IPS-18a (cell line): ENCODE measurements at regions not wholly inside any gene's neighbourhood (a gene's known extent, or its start where the extent isn't known, plus 50 kb on each side); places are given as distances from the start of the nearest gene placed in this dataset.
"Not testable (repeated sequence)": the region's sequence is repeated elsewhere in the genome, so short reads cannot be mapped to it uniquely, and the experiment has no call there.

Experiments
- H3K27ac ChIP-seq: one replicate; pipeline ENCODE4 v1.5.1; 2013; ENCODE audit warnings: low read length
- H3K27me3 ChIP-seq: one replicate; pipeline ENCODE4 v1.6.1; 2013; ENCODE audit warnings: mild to moderate bottlenecking, low read length; ENCODE audit not compliant: control insufficient read depth, insufficient read depth
- H3K36me3 ChIP-seq: one replicate; pipeline ENCODE4 v1.6.1; 2013; ENCODE audit warnings: low read depth, low read length; ENCODE audit not compliant: control insufficient read depth
- H3K4me1 ChIP-seq: one replicate; pipeline ENCODE4 v1.6.1; 2013; ENCODE audit warnings: low read depth, low read length; ENCODE audit not compliant: control insufficient read depth
- H3K4me3 ChIP-seq: one replicate; pipeline ENCODE4 v1.5.1; 2013; ENCODE audit warnings: low read length
- H3K9ac ChIP-seq: one replicate; pipeline ENCODE4 v1.6.1; 2013; ENCODE audit warnings: mild to moderate bottlenecking, low read length, moderate library complexity
- H3K9me3 ChIP-seq: one replicate; pipeline ENCODE4 v1.6.1; 2013; ENCODE audit warnings: low read depth, low read length; ENCODE audit not compliant: control insufficient read depth

GRCh38 chr22:47355776-47356510 lies 593.5 kb downstream of the TBC1D22A start:
- Histone ChIP-seq H3K4me1 (no peaks in the 10 kb centered on the region), H3K36me3 (no peaks in the 10 kb centered on the region), H3K27ac (no peak overlapping the region), H3K9ac (no peak overlapping the region), H3K27me3 (no peaks in the 10 kb centered on the region), H3K4me3 (no peak overlapping the region), H3K9me3 (peaks cover 75% of the 10 kb centered on the region)

GRCh38 chr22:47355388-47355725 lies 592.9 kb downstream of the TBC1D22A start:
- no peak overlapping the region for H3K9ac ChIP-seq
- H3K27me3 ChIP-seq = no peaks in the 10 kb centered on the region
- H3K4me3 ChIP-seq = no peak overlapping the region
- no peak overlapping the region for H3K27ac ChIP-seq
- no peaks in the 10 kb centered on the region for H3K36me3 ChIP-seq
- no peaks in the 10 kb centered on the region for H3K4me1 ChIP-seq
- H3K9me3 ChIP-seq = peaks cover 69% of the 10 kb centered on the region

GRCh38 chr22:47354668-47355387 lies 592.4 kb downstream of the TBC1D22A start:
- H3K4me3 ChIP-seq = no peak overlapping the region
- no peaks in the 10 kb centered on the region for H3K4me1 ChIP-seq
- no peak overlapping the region for H3K9ac ChIP-seq
- peaks cover 64% of the 10 kb centered on the region for H3K9me3 ChIP-seq
- H3K27ac ChIP-seq = no peak overlapping the region
- H3K27me3 ChIP-seq = no peaks in the 10 kb centered on the region
- no peaks in the 10 kb centered on the region for H3K36me3 ChIP-seq

GRCh38 chr22:47352920-47353700 lies 590.7 kb downstream of the TBC1D22A start:
- Histone ChIP-seq H3K36me3 (no peaks in the 10 kb centered on the region), H3K9ac (no peak overlapping the region), H3K27ac (no peak overlapping the region), H3K9me3 (peaks cover 50% of the 10 kb centered on the region), H3K4me3 (no peak overlapping the region), H3K27me3 (no peaks in the 10 kb centered on the region), H3K4me1 (no peaks in the 10 kb centered on the region)

GRCh38 chr22:47351836-47352579 lies 589.6 kb downstream of the TBC1D22A start:
- Histone ChIP-seq H3K27me3 (no peaks in the 10 kb centered on the region), H3K4me1 (no peaks in the 10 kb centered on the region), H3K27ac (no peak overlapping the region), H3K4me3 (no peak overlapping the region), H3K9me3 (peaks cover 39% of the 10 kb centered on the region), H3K9ac (no peak overlapping the region), H3K36me3 (no peaks in the 10 kb centered on the region)

- H3K27ac ChIP-seq, H3K9ac ChIP-seq, H3K27me3 ChIP-seq, H3K4me1 ChIP-seq, H3K4me3 ChIP-seq, H3K36me3 ChIP-seq: not testable (repeated sequence)
- peaks cover 33% of the 10 kb centered on the region for H3K9me3 ChIP-seq
Observed at GRCh38 chr22:47346287-47346686, 583.8 kb downstream of the TBC1D22A start.

- Histone ChIP-seq H3K9ac (no peak overlapping the region), H3K4me1 (no peaks in the 10 kb centered on the region)
Observed at GRCh38 chr22:47345025-47345424, 582.6 kb downstream of the TBC1D22A start.

GRCh38 chr22:47344414-47344813 lies 582.0 kb downstream of the TBC1D22A start:
- no peak overlapping the region for H3K27ac ChIP-seq
- H3K36me3 ChIP-seq = no peaks in the 10 kb centered on the region
- H3K4me3 ChIP-seq = no peak overlapping the region
- H3K27me3 ChIP-seq = no peaks in the 10 kb centered on the region
- no peaks in the 10 kb centered on the region for H3K4me1 ChIP-seq
- H3K9me3 ChIP-seq = peaks cover 47% of the 10 kb centered on the region
- no peak overlapping the region for H3K9ac ChIP-seq

More at GRCh38 chr22:47345025-47345424, 582.6 kb downstream of the TBC1D22A start:
- Histone ChIP-seq H3K27me3 (no peaks in the 10 kb centered on the region), H3K36me3 (no peaks in the 10 kb centered on the region), H3K9me3 (peaks cover 45% of the 10 kb centered on the region), H3K4me3 (no peak overlapping the region), H3K27ac (no peak overlapping the region)

GRCh38 chr22:47343611-47344010 lies 581.2 kb downstream of the TBC1D22A start:
- no peaks in the 10 kb centered on the region for H3K27me3 ChIP-seq
- H3K27ac ChIP-seq = no peak overlapping the region
- H3K9me3 ChIP-seq = peaks cover 51% of the 10 kb centered on the region
- H3K9ac ChIP-seq = no peak overlapping the region
- H3K4me3 ChIP-seq = no peak overlapping the region
- H3K36me3 ChIP-seq = no peaks in the 10 kb centered on the region
- H3K4me1 ChIP-seq = no peaks in the 10 kb centered on the region

- no peaks in the 10 kb centered on the region for H3K4me1 ChIP-seq
- H3K9ac ChIP-seq = no peak overlapping the region
- no peaks in the 10 kb centered on the region for H3K36me3 ChIP-seq
- H3K27me3 ChIP-seq = no peaks in the 10 kb centered on the region
- H3K4me3 ChIP-seq = no peak overlapping the region
- H3K9me3 ChIP-seq = peaks cover 59% of the 10 kb centered on the region
- H3K27ac ChIP-seq = no peak overlapping the region
Observed at GRCh38 chr22:47342446-47342845, 580.0 kb downstream of the TBC1D22A start.

- H3K9me3 ChIP-seq = peaks cover 67% of the 10 kb centered on the region
Observed at GRCh38 chr22:47341464-47341863, 579.0 kb downstream of the TBC1D22A start.

More at GRCh38 chr22:47341464-47341863, 579.0 kb downstream of the TBC1D22A start:
- no peak overlapping the region for H3K9ac ChIP-seq
- H3K27ac ChIP-seq = no peak overlapping the region
- H3K4me1 ChIP-seq = no peaks in the 10 kb centered on the region
- H3K36me3 ChIP-seq = no peaks in the 10 kb centered on the region
- no peaks in the 10 kb centered on the region for H3K27me3 ChIP-seq
- H3K4me3 ChIP-seq = no peak overlapping the region
